HG02840 (cell line): ENCODE measurements at regions not wholly inside any gene's neighbourhood (a gene's known extent, or its start where the extent isn't known, plus 50 kb on each side); places are given as distances from the start of the nearest gene placed in this dataset.

Source experiments
- ATAC-seq: cut with Tn5 transposase; IDR thresholded peaks from one replicate; pipeline ENCODE4 v1.9.1; 2021; ENCODE audit warnings: mild to moderate bottlenecking, moderate library complexity, moderate number of reproducible peaks; ENCODE audit not compliant: unreplicated experiment, low FRiP score

GRCh38 chr3:189103208-189103607 lies 68.6 kb upstream of the TPRG1 start:
- ATAC-seq, result no peak

GRCh38 chr3:189108067-189108466 lies 63.7 kb upstream of the TPRG1 start:
- ATAC-seq, result no peak

GRCh38 chr3:189108735-189109134 lies 63.0 kb upstream of the TPRG1 start:
- ATAC-seq, result no peak

- ATAC-seq, result no peak
Observed at GRCh38 chr3:189109145-189109544, 62.6 kb upstream of the TPRG1 start.

GRCh38 chr3:189117087-189117486 lies 54.7 kb upstream of the TPRG1 start:
- ATAC-seq, result no peak

- no peak for ATAC-seq
Observed at GRCh38 chr3:189118896-189119295, 52.9 kb upstream of the TPRG1 start.

GRCh38 chr3:189119950-189120349 lies 51.8 kb upstream of the TPRG1 start:
- ATAC-seq, result no peak

- ATAC-seq, result no peak
Observed at GRCh38 chr3:189121092-189121491, 50.7 kb upstream of the TPRG1 start.
